NB4 (cell line): ENCODE measurements at regions not wholly inside any gene's neighbourhood (a gene's known extent, or its start where the extent isn't known, plus 50 kb on each side); places are given as distances from the start of the nearest gene placed in this dataset.

Experiments used
- DNase-seq: peaks from one replicate; pipeline ENCODE4 v3.0.0; 2010; ENCODE audit warnings: low read depth
- H3K4me3 ChIP-seq: one replicate; pipeline ENCODE4 v1.5.1; 2011; ENCODE audit warnings: mild to moderate bottlenecking, low read depth, low read length, moderate library complexity
- MYC ChIP-seq: IDR thresholded peaks from 2 replicates; pipeline ENCODE4 v1.6.1; 2011; ENCODE audit warnings: low read depth, low read length
- POLR2A ChIP-seq: IDR thresholded peaks from 2 replicates; pipeline ENCODE4 v1.6.1; 2011; ENCODE audit warnings: mild to moderate bottlenecking; ENCODE audit not compliant: insufficient read length; ENCODE audit errors: extremely low read depth
- TF ChIP-seq, protein P1 (sequence below): IDR thresholded peaks from one replicate; pipeline ENCODE4 v1.5.1; 2012; ENCODE audit warnings: low read depth, low read length
- TF ChIP-seq, protein P2 (sequence below): IDR thresholded peaks from 2 replicates; pipeline ENCODE4 v1.6.1; 2011; ENCODE audit warnings: low read depth, low read length

DNA sequence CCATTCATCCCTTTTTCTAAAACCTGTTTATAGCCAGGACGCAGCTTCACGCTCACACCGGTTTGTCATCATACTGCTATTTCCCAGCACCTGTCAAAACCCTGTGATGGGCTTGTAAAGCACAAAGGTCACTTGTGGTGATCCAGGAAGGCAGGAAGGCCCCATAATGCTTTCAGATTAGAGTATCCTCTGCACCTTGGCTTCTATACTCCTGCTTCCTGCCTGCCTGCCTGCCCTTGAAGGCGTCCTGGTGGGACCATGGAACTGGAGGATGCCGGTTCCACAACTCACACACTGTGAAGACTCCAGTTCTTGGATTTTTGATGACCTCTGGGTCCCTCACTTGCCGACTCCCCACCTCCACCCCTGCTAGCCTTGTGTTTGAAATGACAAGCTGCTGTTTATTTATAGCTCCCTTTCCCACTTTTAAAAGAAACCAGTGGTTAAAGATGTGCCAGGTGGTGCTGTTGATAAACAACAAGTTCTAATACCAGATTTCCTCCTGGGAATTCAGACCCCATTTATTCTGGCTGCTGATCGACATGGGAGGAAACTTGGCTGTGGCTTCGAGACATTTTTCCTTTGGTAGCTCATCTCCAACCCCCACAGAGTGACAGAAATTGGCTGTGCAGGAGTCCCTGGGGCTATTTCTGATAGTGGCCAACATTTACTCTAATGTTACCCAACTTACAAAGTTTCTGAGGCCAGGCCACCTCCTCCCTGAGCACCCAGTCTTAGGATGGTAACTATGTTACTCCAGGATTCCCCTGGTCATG is 211.5 kb downstream of the KDR start:
- TF ChIP-seq, protein P1, sequence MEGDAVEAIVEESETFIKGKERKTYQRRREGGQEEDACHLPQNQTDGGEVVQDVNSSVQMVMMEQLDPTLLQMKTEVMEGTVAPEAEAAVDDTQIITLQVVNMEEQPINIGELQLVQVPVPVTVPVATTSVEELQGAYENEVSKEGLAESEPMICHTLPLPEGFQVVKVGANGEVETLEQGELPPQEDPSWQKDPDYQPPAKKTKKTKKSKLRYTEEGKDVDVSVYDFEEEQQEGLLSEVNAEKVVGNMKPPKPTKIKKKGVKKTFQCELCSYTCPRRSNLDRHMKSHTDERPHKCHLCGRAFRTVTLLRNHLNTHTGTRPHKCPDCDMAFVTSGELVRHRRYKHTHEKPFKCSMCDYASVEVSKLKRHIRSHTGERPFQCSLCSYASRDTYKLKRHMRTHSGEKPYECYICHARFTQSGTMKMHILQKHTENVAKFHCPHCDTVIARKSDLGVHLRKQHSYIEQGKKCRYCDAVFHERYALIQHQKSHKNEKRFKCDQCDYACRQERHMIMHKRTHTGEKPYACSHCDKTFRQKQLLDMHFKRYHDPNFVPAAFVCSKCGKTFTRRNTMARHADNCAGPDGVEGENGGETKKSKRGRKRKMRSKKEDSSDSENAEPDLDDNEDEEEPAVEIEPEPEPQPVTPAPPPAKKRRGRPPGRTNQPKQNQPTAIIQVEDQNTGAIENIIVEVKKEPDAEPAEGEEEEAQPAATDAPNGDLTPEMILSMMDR, result no peak
- TF ChIP-seq MYC (no peak), POLR2A (no peak)
- TF ChIP-seq, protein P2, sequence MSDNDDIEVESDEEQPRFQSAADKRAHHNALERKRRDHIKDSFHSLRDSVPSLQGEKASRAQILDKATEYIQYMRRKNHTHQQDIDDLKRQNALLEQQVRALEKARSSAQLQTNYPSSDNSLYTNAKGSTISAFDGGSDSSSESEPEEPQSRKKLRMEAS, result no peak
- H3K4me3 ChIP-seq, result no peak overlapping the region
- DNase-seq, result no peak

DNA sequence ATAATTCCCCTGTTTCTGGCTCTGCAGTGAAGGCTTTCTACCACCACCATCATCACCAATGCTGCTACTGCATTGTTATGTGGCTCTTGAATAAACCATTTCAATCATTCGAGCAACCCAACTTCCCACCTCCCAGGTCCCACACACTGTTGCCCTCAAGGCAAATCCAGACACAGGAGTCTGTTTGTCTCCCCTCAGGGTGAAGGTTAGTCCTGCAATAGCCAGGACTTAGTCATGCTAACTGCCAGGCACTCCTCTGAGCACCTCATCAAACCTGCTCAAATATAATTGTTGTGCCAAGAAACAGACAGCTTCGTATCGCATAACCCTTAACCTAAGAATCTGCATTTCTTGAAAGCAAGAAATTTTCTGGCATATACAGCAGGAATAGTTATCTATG is 213.2 kb downstream of the KDR start:
- no peak for TF ChIP-seq MYC
- TF ChIP-seq, protein P1, result no peak
- no peak for TF ChIP-seq POLR2A
- TF ChIP-seq, protein P2, result no peak
- H3K4me3 ChIP-seq, result no peak overlapping the region
- no peak for DNase-seq

DNA sequence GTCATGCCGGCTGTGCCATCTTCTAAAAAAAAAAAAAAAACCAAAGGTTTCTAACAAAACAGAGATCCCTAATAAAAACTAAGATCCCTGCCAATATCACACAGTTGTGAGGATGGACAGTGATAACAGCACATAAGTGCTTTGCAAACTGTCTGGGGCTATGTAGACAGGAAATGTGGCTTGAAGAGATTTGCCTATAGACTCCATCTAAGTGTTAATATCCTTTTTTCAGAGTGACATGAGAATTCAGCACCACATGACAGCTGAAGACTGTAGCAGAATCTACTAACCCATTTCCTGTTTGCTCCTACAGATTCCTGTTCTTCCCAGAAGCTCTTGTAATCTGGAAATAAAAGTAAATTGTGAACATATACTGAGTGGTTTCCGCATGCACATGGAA is 215.4 kb downstream of the KDR start:
- no peak overlapping the region for H3K4me3 ChIP-seq
- TF ChIP-seq, protein P2, result no peak
- no peak for TF ChIP-seq MYC
- DNase-seq, result no peak

DNA sequence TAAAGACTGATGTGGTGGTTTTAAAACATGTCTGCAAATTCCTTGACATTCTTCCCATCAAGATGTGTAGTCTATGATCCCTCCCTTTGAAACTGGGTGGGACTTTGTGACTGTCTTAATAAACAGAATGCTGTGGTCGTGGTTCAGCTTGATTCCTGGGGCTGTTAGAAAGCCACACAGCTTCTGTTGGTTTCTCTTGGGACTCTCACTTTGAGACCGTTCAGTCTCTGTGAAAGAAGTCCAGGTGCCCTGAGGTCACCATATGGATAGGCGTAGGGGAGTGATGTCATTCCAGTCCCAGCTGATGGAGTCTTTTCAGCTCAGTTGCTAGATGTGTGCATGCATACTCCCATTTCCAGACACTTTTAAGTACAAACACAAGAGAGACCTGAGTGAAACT is 216.6 kb downstream of the KDR start:
- no peak for DNase-seq
- no peak overlapping the region for H3K4me3 ChIP-seq
- no peak for TF ChIP-seq MYC
- TF ChIP-seq, protein P1, result no peak
- TF ChIP-seq, protein P2, result no peak
- TF ChIP-seq POLR2A, result no peak

DNA sequence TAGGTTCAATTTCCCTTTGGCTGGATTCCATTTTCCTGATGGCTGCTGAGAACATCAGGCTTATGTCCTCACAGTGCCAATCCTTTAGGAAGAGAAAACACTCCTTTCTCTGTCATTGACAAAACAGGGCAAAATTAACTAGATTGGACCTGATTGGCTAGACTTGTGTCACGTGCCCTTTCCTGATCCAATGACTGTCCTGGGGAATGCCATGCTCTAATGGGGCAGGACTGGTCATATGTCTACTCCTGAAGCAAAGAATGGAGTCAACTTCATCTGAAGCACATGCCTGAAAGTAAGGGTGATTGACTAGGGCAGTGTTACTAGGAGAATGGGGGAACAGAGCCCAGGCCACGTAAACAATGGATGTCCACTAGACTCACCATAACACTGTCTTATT is 220.4 kb downstream of the KDR start:
- no peak for DNase-seq
- TF ChIP-seq MYC (no peak), POLR2A (no peak)
- TF ChIP-seq, protein P2, result no peak
- TF ChIP-seq, protein P1, result no peak
- no peak overlapping the region for H3K4me3 ChIP-seq

DNA sequence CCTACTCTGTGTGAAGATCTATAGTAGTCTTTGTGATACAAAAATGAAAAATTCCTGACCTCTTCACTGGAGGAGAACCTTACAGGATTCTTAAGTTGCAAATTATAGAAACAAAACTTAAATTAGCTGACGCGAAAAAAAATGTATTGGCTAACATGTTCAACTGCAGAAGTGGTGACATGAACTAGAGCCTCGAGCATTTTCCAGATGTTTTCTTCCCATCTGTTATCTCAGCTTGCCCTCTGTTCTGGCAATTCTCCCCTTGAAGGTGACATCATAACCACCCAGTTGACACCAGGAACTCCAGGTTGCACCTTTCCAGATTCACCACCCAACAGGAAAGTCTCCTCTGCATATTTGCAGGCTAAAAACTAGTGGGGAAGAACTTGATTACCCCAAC is 222.4 kb downstream of the KDR start:
- TF ChIP-seq POLR2A (no peak), MYC (no peak)
- TF ChIP-seq, protein P1, result no peak
- DNase-seq, result no peak
- H3K4me3 ChIP-seq, result no peak overlapping the region
